Pulmonary artery endothelial cell (primary cell): ENCODE measurements at regions not wholly inside any gene's neighbourhood (a gene's known extent, or its start where the extent isn't known, plus 50 kb on each side); places are given as distances from the start of the nearest gene placed in this dataset.
"Not testable (repeated sequence)": the region's sequence is repeated elsewhere in the genome, so short reads cannot be mapped to it uniquely, and the experiment has no call there.

ENCODE experiments used
- DNase-seq: peaks from one replicate; pipeline ENCODE4 v3.0.0-alpha.2; 2011; ENCODE audit warnings: low read depth, low spot score

GRCh38 chr1:79285667-79286066 lies 279.1 kb upstream of the ADGRL4 start:
- no peak for DNase-seq

GRCh38 chr1:79283451-79283850 lies 276.9 kb upstream of the ADGRL4 start:
- no peak for DNase-seq

- DNase-seq: no peak
Observed at GRCh38 chr1:79281442-79281841, 274.9 kb upstream of the ADGRL4 start.

- no peak for DNase-seq
Observed at GRCh38 chr1:79271759-79272158, 265.2 kb upstream of the ADGRL4 start.

GRCh38 chr1:79264975-79265818 lies 258.7 kb upstream of the ADGRL4 start:
- DNase-seq: no peak

GRCh38 chr1:79264285-79264684 lies 257.8 kb upstream of the ADGRL4 start:
- no peak for DNase-seq

- no peak for DNase-seq
Observed at GRCh38 chr1:79262745-79263258, 256.3 kb upstream of the ADGRL4 start.

GRCh38 chr1:79259390-79260336 lies 253.1 kb upstream of the ADGRL4 start:
- no peak for DNase-seq

GRCh38 chr1:79255421-79255820 lies 248.9 kb upstream of the ADGRL4 start:
- DNase-seq: no peak

- DNase-seq: no peak
Observed at GRCh38 chr1:79252598-79252997, 246.1 kb upstream of the ADGRL4 start.

GRCh38 chr1:79239840-79240239 lies 233.3 kb upstream of the ADGRL4 start:
- DNase-seq: no peak

- DNase-seq: peak; percentile 26
Observed at GRCh38 chr1:79235301-79236002, 228.9 kb upstream of the ADGRL4 start.

GRCh38 chr1:79232818-79233217 lies 226.3 kb upstream of the ADGRL4 start:
- DNase-seq: no peak

GRCh38 chr1:79230751-79231150 lies 224.2 kb upstream of the ADGRL4 start:
- DNase-seq: not testable (repeated sequence)

GRCh38 chr1:79226963-79227362 lies 220.4 kb upstream of the ADGRL4 start:
- DNase-seq: no peak

GRCh38 chr1:79224537-79224936 lies 218.0 kb upstream of the ADGRL4 start:
- no peak for DNase-seq

- no peak for DNase-seq
Observed at GRCh38 chr1:79220509-79220908, 214.0 kb upstream of the ADGRL4 start.

GRCh38 chr1:79215311-79215710 lies 208.8 kb upstream of the ADGRL4 start:
- DNase-seq: no peak

- no peak for DNase-seq
Observed at GRCh38 chr1:79207786-79208185, 201.3 kb upstream of the ADGRL4 start.

- DNase-seq: no peak
Observed at GRCh38 chr1:79207331-79207730, 200.8 kb upstream of the ADGRL4 start.

GRCh38 chr1:79204779-79205479 lies 198.4 kb upstream of the ADGRL4 start:
- DNase-seq: no peak
